ENCODE measurements at regions not wholly inside any gene's neighbourhood (a gene's known extent, or its start where the extent isn't known, plus 50 kb on each side); places are given as distances from the start of the nearest gene placed in this dataset.

- TF ChIP-seq POLR2AphosphoS5 (IDR thresholded peaks at IDR 0.05; ENCODE audit: insufficient read depth, low read depth, low read length) (no peak), POLR2A (IDR thresholded peaks at IDR 0.05; ENCODE audit: low read depth, low read length) (no peak), EZH2 (IDR thresholded peaks at IDR 0.05; ENCODE audit: borderline replicate concordance, low read depth, low read length, severe bottlenecking) (no peak), CTCF (IDR thresholded peaks at IDR 0.05; ENCODE audit: extremely low read depth in 1 of 2, insufficient read depth in 1 of 2, low read depth in 1 of 2, low read length in 2 of 2) (no peak), MAX (IDR thresholded peaks at IDR 0.05; ENCODE audit: insufficient read depth, insufficient read length) (no peak), MYC (IDR thresholded peaks at IDR 0.05; ENCODE audit: low read depth, low read length) (no peak), GATA2 (IDR thresholded peaks at IDR 0.05; ENCODE audit: insufficient read depth, insufficient read length, low read depth, low read length) (no peak), FOS (IDR thresholded peaks at IDR 0.05; ENCODE audit: borderline replicate concordance, insufficient read depth, low read length) (no peak)
Measured at GRCh38 chr10:126795318-126795717, 109.9 kb upstream of the DOCK1 start.

Data from endothelial cell of umbilical vein (primary cell).